Gastroesophageal sphincter (tissue), 4 donors: ENCODE measurements at regions not wholly inside any gene's neighbourhood (a gene's known extent, or its start where the extent isn't known, plus 50 kb on each side); places are given as distances from the start of the nearest gene placed in this dataset.

ENCODE experiments used
- ATAC-seq: fragments of 150-250 bp; one replicate; pipeline ENCODE4 v1.9.1; 2016; ENCODE audit warnings: mild to moderate bottlenecking, moderate library complexity
- H3K27ac ChIP-seq, 4 donors: fragments of 200-600 bp; sonication (generic) in 3 of 4; 1 replicate in 3 of 4; 2 replicates in 1 of 4; pipeline ENCODE4 v1.5.1; 2016 to 2019
- H3K27me3 ChIP-seq: fragments of 200-600 bp; sonication (generic); one replicate; pipeline ENCODE4 v1.5.1; 2019
- H3K36me3 ChIP-seq, 2 donors: fragments of 200-600 bp; sonication (generic); one replicate each; pipeline ENCODE4 v1.5.1; 2019; ENCODE audit warnings: control low read depth in 1 of 2
- H3K4me1 ChIP-seq, 3 donors: fragments of 200-600 bp; sonication (generic); 1 replicate in 2 of 3; 2 replicates in 1 of 3; pipeline ENCODE4 v1.5.1; 2016 to 2019; ENCODE audit warnings: control low read depth in 2 of 3
- H3K4me3 ChIP-seq, 2 donors: fragments of 200-600 bp; sonication (generic); one replicate each; pipeline ENCODE4 v1.5.1; 2019; ENCODE audit warnings: mild to moderate bottlenecking in 1 of 2, moderate library complexity in 1 of 2
- H3K9me3 ChIP-seq, 3 donors: fragments of 200-600 bp; sonication (generic); one replicate each; pipeline ENCODE4 v1.5.1; 2017 to 2019; ENCODE audit warnings: control low read depth in 2 of 3
- EP300 ChIP-seq: sonication (generic); formaldehyde crosslinking; IDR thresholded peaks from one replicate; pipeline ENCODE4 v1.6.1; 2017; ENCODE audit warnings: antibody characterized with exemption, mild to moderate bottlenecking
- POLR2A ChIP-seq, 2 donors: fragments of 450-650 bp; IDR thresholded peaks; one replicate each; pipeline ENCODE4 v1.6.1; 2017; ENCODE audit warnings: antibody characterized with exemption in 2 of 2, mild to moderate bottlenecking in 2 of 2, moderate library complexity in 1 of 2
- POLR2AphosphoS5 ChIP-seq: sonication (generic); formaldehyde crosslinking; IDR thresholded peaks from one replicate; pipeline ENCODE4 v1.6.1; 2017; ENCODE audit warnings: antibody characterized with exemption
- WGBS, 2 donors: methylation state at CpG; one replicate each; pipeline ENCODE4 v1.1.5; 2018; ENCODE audit warnings: low coverage in 1 of 2; 5-methylcytosine and 5-hydroxymethylcytosine counted together
- TF ChIP-seq, protein P1 (sequence below), 4 experiments: fragments of 200-600 bp in 2 of 4; fragments of 450-650 bp in 2 of 4; sonication (generic) in 1 of 4; IDR thresholded peaks; one replicate each; pipeline ENCODE4 v1.5.1; 2017 to 2019; ENCODE audit warnings: antibody characterized with exemption in 4 of 4, mild to moderate bottlenecking in 2 of 4, moderate library complexity in 2 of 4

DNA sequence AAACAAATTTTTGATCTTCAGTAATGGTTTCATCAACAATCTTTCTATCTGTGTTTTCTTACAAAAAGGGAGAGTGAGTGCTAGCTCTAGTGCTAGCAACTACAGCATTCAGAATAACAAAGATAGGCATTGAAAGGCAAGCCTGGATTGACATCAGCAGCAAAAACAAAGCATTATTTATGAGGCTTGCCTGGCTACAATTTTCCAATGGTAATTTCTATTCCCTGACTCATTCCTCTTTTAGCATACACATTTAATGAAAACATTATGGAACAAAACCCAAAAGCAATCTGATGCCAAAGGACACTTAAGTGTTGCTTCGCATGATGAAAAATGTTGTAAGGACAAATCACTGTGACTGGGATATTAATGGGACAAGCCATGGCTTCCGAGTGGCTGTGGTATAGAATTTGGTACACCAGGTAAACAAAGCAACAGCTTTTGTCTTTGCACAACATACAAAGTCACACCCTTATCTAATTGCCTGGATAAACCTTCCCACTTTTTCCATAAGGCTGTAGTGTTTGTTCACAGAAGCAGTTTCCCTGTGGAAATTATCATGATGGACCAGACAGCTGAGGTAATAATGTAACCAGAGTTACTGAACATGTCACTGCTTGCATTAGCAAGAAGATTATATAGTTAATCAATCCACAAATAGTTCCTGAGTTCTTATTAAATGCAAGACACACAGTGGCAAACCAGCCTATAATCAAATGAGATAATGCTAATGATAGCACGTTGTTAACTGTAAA is 179.8 kb upstream of the EDIL3 start:
- H3K4me3 ChIP-seq, result no peak overlapping the region
- no peak overlapping the region for H3K27ac ChIP-seq
- H3K9me3 ChIP-seq, result no peaks in the 10 kb centered on the region
- peaks cover 3% of the 10 kb centered on the region for H3K27me3 ChIP-seq
- WGBS, 2 donors, result 63 to 69% methylated on average over 3 of the region's 3 CpGs
- TF ChIP-seq EP300, result no peak
- TF ChIP-seq, protein P1, sequence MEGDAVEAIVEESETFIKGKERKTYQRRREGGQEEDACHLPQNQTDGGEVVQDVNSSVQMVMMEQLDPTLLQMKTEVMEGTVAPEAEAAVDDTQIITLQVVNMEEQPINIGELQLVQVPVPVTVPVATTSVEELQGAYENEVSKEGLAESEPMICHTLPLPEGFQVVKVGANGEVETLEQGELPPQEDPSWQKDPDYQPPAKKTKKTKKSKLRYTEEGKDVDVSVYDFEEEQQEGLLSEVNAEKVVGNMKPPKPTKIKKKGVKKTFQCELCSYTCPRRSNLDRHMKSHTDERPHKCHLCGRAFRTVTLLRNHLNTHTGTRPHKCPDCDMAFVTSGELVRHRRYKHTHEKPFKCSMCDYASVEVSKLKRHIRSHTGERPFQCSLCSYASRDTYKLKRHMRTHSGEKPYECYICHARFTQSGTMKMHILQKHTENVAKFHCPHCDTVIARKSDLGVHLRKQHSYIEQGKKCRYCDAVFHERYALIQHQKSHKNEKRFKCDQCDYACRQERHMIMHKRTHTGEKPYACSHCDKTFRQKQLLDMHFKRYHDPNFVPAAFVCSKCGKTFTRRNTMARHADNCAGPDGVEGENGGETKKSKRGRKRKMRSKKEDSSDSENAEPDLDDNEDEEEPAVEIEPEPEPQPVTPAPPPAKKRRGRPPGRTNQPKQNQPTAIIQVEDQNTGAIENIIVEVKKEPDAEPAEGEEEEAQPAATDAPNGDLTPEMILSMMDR (IDR thresholded peaks at IDR 0.05), result no peak
- no peak for TF ChIP-seq POLR2AphosphoS5
- no peak for TF ChIP-seq POLR2A (IDR thresholded peaks at IDR 0.05)
- H3K36me3 ChIP-seq, result no peaks in the 10 kb centered on the region
- ATAC-seq, result no peak
- no peaks in the 10 kb centered on the region for H3K4me1 ChIP-seq

DNA sequence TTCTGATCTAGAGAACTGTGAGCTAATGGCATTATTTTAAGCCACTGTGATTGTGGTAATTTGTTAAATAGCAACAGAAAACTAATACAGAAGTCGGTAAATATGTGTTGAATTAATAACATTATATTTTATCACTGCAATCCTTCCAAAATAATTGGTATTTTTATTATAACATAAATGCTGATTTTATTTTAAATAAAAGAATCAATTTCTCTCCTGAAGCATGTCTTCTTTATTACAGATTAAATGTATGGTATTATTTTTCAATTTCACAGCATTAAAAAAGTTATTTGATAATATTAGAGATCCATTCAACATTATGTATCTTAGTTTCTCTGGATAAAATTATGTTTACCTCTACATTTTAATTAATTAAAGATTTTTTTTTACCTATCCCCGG is 165.5 kb upstream of the EDIL3 start:
- WGBS, 2 donors, result 89 to 93% methylated on average over 2 of the region's 2 CpGs
- Histone ChIP-seq H3K9me3 (no peaks in the 10 kb centered on the region), H3K4me3 (no peak overlapping the region)

DNA sequence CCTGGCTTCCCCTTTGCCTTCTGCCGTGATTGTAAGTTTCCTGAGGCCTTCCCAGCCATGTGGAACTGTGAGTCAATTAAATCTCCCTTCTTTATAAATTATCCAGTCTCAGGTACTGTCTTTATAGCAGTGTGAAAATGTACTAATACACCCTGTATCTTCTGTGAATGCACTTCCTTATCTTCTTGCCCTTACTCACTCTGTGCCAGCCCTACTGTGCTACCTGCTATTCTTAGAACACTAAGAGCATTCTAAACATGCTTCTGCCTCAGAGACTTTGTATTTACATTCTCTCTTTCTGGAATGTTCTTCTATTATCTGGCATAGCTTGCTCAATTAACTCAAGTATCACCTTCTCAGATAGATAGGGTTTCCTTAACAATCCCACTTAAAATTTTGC is 164.4 kb upstream of the EDIL3 start:
- TF ChIP-seq POLR2AphosphoS5 (no peak), EP300 (no peak), POLR2A (IDR thresholded peaks at IDR 0.05) (no peak)
- TF ChIP-seq, protein P1 (IDR thresholded peaks at IDR 0.05), result no peak
- H3K4me3 ChIP-seq, result no peak overlapping the region
- no peaks in the 10 kb centered on the region for H3K27me3 ChIP-seq
- H3K36me3 ChIP-seq, result no peaks in the 10 kb centered on the region
- H3K9me3 ChIP-seq, result no peaks in the 10 kb centered on the region
- no peak for ATAC-seq
- H3K27ac ChIP-seq, result no peak overlapping the region
- no peaks in the 10 kb centered on the region for H3K4me1 ChIP-seq
- 70 to 100% methylated on average over 1 of the region's 1 CpG for WGBS, 2 donors

More for the DNA sequence above, 165.5 kb upstream of the EDIL3 start:
- no peaks in the 10 kb centered on the region for H3K36me3 ChIP-seq
- H3K27me3 ChIP-seq, result no peaks in the 10 kb centered on the region
- TF ChIP-seq EP300 (no peak), POLR2AphosphoS5 (no peak), POLR2A (IDR thresholded peaks at IDR 0.05) (no peak)
- TF ChIP-seq, protein P1 (IDR thresholded peaks at IDR 0.05), result no peak
- no peak overlapping the region for H3K27ac ChIP-seq
- no peaks in the 10 kb centered on the region for H3K4me1 ChIP-seq
- no peak for ATAC-seq

DNA sequence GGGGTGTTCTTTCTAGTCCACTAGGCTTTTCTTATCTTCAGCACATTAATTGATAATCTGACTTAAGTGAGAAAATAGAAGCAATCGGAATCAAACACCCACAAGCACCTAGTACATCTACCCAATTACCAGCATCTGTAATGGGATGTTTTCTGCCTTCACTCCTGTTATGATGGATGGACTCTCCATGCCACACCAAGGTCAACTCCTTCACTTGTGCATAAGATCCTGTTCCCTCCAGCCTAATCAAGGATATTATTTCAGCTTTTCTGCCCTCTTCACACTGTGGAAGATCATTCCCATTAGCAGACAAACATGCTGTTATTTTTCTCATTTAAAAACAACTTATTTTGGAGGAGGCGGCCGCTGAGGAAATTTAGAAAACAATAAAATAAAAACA is 162.0 kb upstream of the EDIL3 start:
- Histone ChIP-seq H3K4me3 (no peak overlapping the region), H3K27ac (no peak overlapping the region), H3K9me3 (no peaks in the 10 kb centered on the region), H3K4me1 (no peaks in the 10 kb centered on the region), H3K36me3 (no peaks in the 10 kb centered on the region), H3K27me3 (no peaks in the 10 kb centered on the region)
- ATAC-seq, result no peak
- 78 to 96% methylated on average over 3 of the region's 3 CpGs for WGBS, 2 donors
- TF ChIP-seq EP300, result no peak
- TF ChIP-seq, protein P1 (IDR thresholded peaks at IDR 0.05), result no peak
- no peak for TF ChIP-seq POLR2A (IDR thresholded peaks at IDR 0.05)
- no peak for TF ChIP-seq POLR2AphosphoS5

DNA sequence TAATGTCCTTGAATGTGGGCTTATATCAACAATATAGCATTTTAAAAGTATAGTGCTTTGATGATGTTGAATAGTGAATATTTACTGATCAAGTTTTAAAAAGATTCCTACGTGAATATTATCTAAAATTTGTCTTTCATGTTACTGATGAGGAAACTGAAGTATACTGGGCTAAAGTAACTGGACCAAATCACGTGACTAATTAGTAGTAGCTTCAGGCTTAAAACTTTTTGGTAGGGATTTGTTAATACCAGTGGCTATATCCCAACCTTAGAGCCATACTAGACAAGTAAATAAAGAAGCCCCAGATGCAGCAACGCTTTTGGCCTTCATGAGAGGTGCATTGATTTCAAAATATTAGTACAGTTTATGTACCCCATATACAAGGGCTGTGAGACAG is 152.1 kb upstream of the EDIL3 start:
- peaks cover 0 to 12% (median 0%) of the 10 kb centered on the region in 3 donors for H3K9me3 ChIP-seq
- H3K36me3 ChIP-seq, result no peaks in the 10 kb centered on the region
- no peak overlapping the region for H3K27ac ChIP-seq
- 83 to 88% methylated on average over 3 of the region's 3 CpGs for WGBS, 2 donors
- no peaks in the 10 kb centered on the region for H3K4me1 ChIP-seq
- TF ChIP-seq POLR2A (IDR thresholded peaks at IDR 0.05) (no peak), POLR2AphosphoS5 (no peak), EP300 (no peak)
- TF ChIP-seq, protein P1 (IDR thresholded peaks at IDR 0.05), result no peak
- no peaks in the 10 kb centered on the region for H3K27me3 ChIP-seq
- ATAC-seq, result no peak
- H3K4me3 ChIP-seq, result no peak overlapping the region
